ENCODE measurements at regions not wholly inside any gene's neighbourhood (a gene's known extent, or its start where the extent isn't known, plus 50 kb on each side); places are given as distances from the start of the nearest gene placed in this dataset.

DNA sequence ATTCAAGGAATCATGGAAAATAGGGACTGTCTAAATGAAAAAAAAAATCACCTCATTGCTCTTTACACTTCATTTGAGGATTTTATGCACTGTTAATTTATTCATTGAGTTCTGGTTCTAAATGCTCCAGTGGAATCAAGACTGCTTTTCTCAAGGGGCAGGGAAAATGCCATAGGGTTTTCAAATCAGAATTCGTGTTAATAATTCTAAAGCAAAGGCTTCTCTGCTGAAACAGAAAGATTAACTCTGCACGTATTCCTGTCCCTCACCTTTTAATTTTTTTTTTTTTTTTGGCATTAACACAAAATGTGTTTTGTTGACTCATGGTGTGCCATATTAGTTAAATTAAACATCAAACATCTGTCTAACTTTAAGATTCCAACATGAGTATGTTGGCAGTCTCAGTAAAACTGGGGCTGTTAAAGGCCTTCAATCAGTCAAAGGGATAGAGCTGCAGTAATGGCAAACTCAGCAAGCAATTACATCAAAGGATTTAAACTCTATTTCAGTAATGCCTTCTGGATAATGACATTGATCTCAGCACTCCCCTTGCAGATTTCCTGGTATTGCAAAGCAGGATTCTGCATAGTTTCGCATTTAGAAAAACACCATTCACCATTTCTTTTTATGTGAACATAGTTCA, 878.1 kb downstream of the RAPGEF2 start:
- H3K9ac ChIP-seq (ENCODE audit: low read length), result no peak overlapping the region
- H3K4me1 ChIP-seq (ENCODE audit: control insufficient read depth in 1 of 2, insufficient read depth in 2 of 2, low read length in 2 of 2), result no peaks in the 10 kb centered on the region
- no peaks in the 10 kb centered on the region for H4K20me1 ChIP-seq (ENCODE audit: insufficient read depth)
- BruUV-seq (replicated peaks), result no TSS peak
- H3K4me2 ChIP-seq (ENCODE audit: low read length), result no peak overlapping the region
- no peaks in the 10 kb centered on the region for H3K9me3 ChIP-seq (ENCODE audit: control insufficient read depth in 1 of 2, insufficient read depth in 1 of 2, low read depth in 1 of 2, low read length in 2 of 2)
- H3K27ac ChIP-seq (ENCODE audit: low read depth, low read length), result no peak overlapping the region
- CTCF ChIA-PET, result no interaction called here
- TF ChIP-seq EGR1 (IDR thresholded peaks at IDR 0.05; ENCODE audit: low read depth) (no peak), EZH2 (IDR thresholded peaks at IDR 0.05) (no peak), RAD21 (IDR thresholded peaks at IDR 0.05; ENCODE audit: low read depth) (no peak), TCF7L2 (IDR thresholded peaks at IDR 0.05; ENCODE audit: borderline replicate concordance, extremely low read depth, insufficient read depth, insufficient read length) (no peak), JUND (IDR thresholded peaks at IDR 0.05) (no peak), YY1 (IDR thresholded peaks at IDR 0.05; ENCODE audit: extremely low read depth, insufficient replicate concordance, low read depth, low read length) (no peak), CBX3 (IDR thresholded peaks at IDR 0.05; ENCODE audit: low read depth) (no peak), ZNF274 (IDR thresholded peaks at IDR 0.05; ENCODE audit: low read depth, low read length) (no peak), ELF1 (IDR thresholded peaks at IDR 0.05; ENCODE audit: borderline replicate concordance, low read depth) (no peak), POLR2A (IDR thresholded peaks at IDR 0.05; ENCODE audit: borderline replicate concordance, extremely low read depth, insufficient read depth, insufficient read length) (no peak)
- TF ChIP-seq, protein P1, sequence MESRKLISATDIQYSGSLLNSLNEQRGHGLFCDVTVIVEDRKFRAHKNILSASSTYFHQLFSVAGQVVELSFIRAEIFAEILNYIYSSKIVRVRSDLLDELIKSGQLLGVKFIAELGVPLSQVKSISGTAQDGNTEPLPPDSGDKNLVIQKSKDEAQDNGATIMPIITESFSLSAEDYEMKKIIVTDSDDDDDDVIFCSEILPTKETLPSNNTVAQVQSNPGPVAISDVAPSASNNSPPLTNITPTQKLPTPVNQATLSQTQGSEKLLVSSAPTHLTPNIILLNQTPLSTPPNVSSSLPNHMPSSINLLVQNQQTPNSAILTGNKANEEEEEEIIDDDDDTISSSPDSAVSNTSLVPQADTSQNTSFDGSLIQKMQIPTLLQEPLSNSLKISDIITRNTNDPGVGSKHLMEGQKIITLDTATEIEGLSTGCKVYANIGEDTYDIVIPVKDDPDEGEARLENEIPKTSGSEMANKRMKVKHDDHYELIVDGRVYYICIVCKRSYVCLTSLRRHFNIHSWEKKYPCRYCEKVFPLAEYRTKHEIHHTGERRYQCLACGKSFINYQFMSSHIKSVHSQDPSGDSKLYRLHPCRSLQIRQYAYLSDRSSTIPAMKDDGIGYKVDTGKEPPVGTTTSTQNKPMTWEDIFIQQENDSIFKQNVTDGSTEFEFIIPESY (IDR thresholded peaks at IDR 0.05; ENCODE audit: extremely low read depth, insufficient replicate concordance, low read length), result no peak
- RAD21 ChIA-PET (ENCODE audit: low non-redundant PET in 1 of 2, low total read pairs in 2 of 2, uncharacterized antibody in 2 of 2, unreplicated experiment in 2 of 2), result no interaction called here
- no peaks in the 10 kb centered on the region for H3K27me3 ChIP-seq (ENCODE audit: insufficient read depth, low read length)
- no peaks in the 10 kb centered on the region for H3K79me2 ChIP-seq (ENCODE audit: insufficient read depth, low read length)
- no peak for DNase-seq (ENCODE audit: low read depth, low spot score)
- H3K36me3 ChIP-seq (ENCODE audit: control insufficient read depth in 1 of 2, insufficient read depth in 2 of 2, low read length in 2 of 2), result no peaks in the 10 kb centered on the region
- POLR2A ChIA-PET, result no interaction called here
- intact Hi-C loops (cut with micrococcal nuclease), result no loop called here
- no peak overlapping the region for H3K4me3 ChIP-seq (replicated peaks in 1 of 2; ENCODE audit: low read depth in 1 of 2, low read length in 2 of 2)
- ATAC-seq, result no peak
- no peaks in the 10 kb centered on the region for H3K9me2 ChIP-seq (ENCODE audit: insufficient read depth)
- H2AFZ ChIP-seq (ENCODE audit: low read depth, low read length, poor library complexity, severe bottlenecking), result no peak overlapping the region

All from HCT116 (cell line).